SU-DHL-6 (cell line): ENCODE measurements at regions not wholly inside any gene's neighbourhood (a gene's known extent, or its start where the extent isn't known, plus 50 kb on each side); places are given as distances from the start of the nearest gene placed in this dataset.

Source experiments
- CTCF ChIP-seq: fragments of 200-600 bp; sonication (generic); IDR thresholded peaks from one replicate; pipeline ENCODE4 v1.5.1; 2017; ENCODE audit warnings: antibody characterized with exemption, mild to moderate bottlenecking, low read length, moderate library complexity; ENCODE audit not compliant: insufficient read depth, poor library complexity, severe bottlenecking
- EZH2phosphoT487 ChIP-seq: fragments of 200-600 bp; sonication (generic), shearing (Covaris generic); conservative IDR thresholded peaks from 2 replicates; pipeline ENCODE4 v1.6.1; 2018; ENCODE audit warnings: mild to moderate bottlenecking, antibody characterized with exemption, low read length, moderate library complexity, mixed read lengths

GRCh38 chr10:131833013-131833412, 67.8 kb upstream of the PPP2R2D start:
- TF ChIP-seq CTCF, result no peak
- no peak for TF ChIP-seq EZH2phosphoT487
